Thoracic aorta (tissue), 2 donors: ENCODE measurements at regions not wholly inside any gene's neighbourhood (a gene's known extent, or its start where the extent isn't known, plus 50 kb on each side); places are given as distances from the start of the nearest gene placed in this dataset.
"Not testable (repeated sequence)": the region's sequence is repeated elsewhere in the genome, so short reads cannot be mapped to it uniquely, and the experiment has no call there.

Experiments used
- ATAC-seq: fragments of 150-250 bp; one replicate; pipeline ENCODE4 v1.8.0; 2017; ENCODE audit warnings: low read depth; ENCODE audit not compliant: insufficient number of reproducible peaks, low FRiP score
- DNase-seq: peaks from one replicate; pipeline ENCODE4 v3.0.0-alpha.2; 2020; ENCODE audit warnings: low spot score
- H3K27ac ChIP-seq, 2 donors: fragments of 200-600 bp; sonication (generic); 1 replicate in 1 of 2; 2 replicates in 1 of 2; pipeline ENCODE4 v1.5.1; 2016; ENCODE audit warnings: mild to moderate bottlenecking in 2 of 2, moderate library complexity in 2 of 2
- H3K27me3 ChIP-seq: fragments of 200-600 bp; sonication (generic); replicated peaks from 2 replicates; pipeline ENCODE4 v1.6.0; 2016; ENCODE audit warnings: mild to moderate bottlenecking; ENCODE audit not compliant: insufficient read depth
- H3K36me3 ChIP-seq: fragments of 200-600 bp; sonication (generic); one replicate; pipeline ENCODE4 v1.5.1; 2016
- H3K4me1 ChIP-seq, 2 donors: fragments of 200-600 bp; sonication (generic); 1 replicate in 1 of 2; 2 replicates in 1 of 2; pipeline versions ENCODE4 v1.5.1 to v1.6.0; 2016; ENCODE audit warnings: low read depth in 2 of 2, mild to moderate bottlenecking in 1 of 2; ENCODE audit not compliant: control insufficient read depth in 1 of 2
- H3K4me3 ChIP-seq: fragments of 200-600 bp; sonication (generic); 2 replicates; pipeline ENCODE4 v1.5.1; 2016; ENCODE audit warnings: mild to moderate bottlenecking
- H3K9me3 ChIP-seq: fragments of 200-600 bp; sonication (generic); 2 replicates; pipeline ENCODE4 v1.5.1; 2016
- CTCF ChIP-seq: fragments of 200-600 bp; sonication (generic); IDR thresholded peaks from one replicate; pipeline ENCODE4 v1.5.1; 2019; ENCODE audit warnings: antibody characterized with exemption

GRCh38 chr15:20356444-20356910 lies 185.1 kb downstream of the GOLGA6L6 start:
- Histone ChIP-seq H3K4me3 (no peak overlapping the region), H3K27ac (no peak overlapping the region), H3K27me3 (no peaks in the 10 kb centered on the region), H3K9me3 (no peaks in the 10 kb centered on the region), H3K4me1 (no peaks in the 10 kb centered on the region), H3K36me3 (no peaks in the 10 kb centered on the region)
- DNase-seq (no peak), ATAC-seq (no peak)
- peak; percentile 50 for TF ChIP-seq CTCF

- no peaks in the 10 kb centered on the region for H3K4me1 ChIP-seq
- no peak for ATAC-seq
- H3K9me3 ChIP-seq = no peaks in the 10 kb centered on the region
- no peak for DNase-seq
- no peaks in the 10 kb centered on the region for H3K36me3 ChIP-seq
- no peak overlapping the region for H3K27ac ChIP-seq
- no peak overlapping the region for H3K4me3 ChIP-seq
- no peaks in the 10 kb centered on the region for H3K27me3 ChIP-seq
- TF ChIP-seq CTCF = no peak
These were observed 186.2 kb downstream of the GOLGA6L6 start for GRCh38 chr15:20355256-20355868.

GRCh38 chr15:20354884-20355223 lies 186.7 kb downstream of the GOLGA6L6 start:
- not testable (repeated sequence) for ATAC-seq, H3K36me3 ChIP-seq

GRCh38 chr15:20353966-20354883 lies 187.4 kb downstream of the GOLGA6L6 start:
- H3K27ac ChIP-seq = no peak overlapping the region
- no peak for ATAC-seq
- no peak for TF ChIP-seq CTCF
- no peak for DNase-seq
- H3K27me3 ChIP-seq = no peaks in the 10 kb centered on the region
- H3K36me3 ChIP-seq = no peaks in the 10 kb centered on the region
- no peaks in the 10 kb centered on the region for H3K4me1 ChIP-seq
- no peak overlapping the region for H3K4me3 ChIP-seq
- no peaks in the 10 kb centered on the region for H3K9me3 ChIP-seq

More at GRCh38 chr15:20354884-20355223, 186.7 kb downstream of the GOLGA6L6 start:
- H3K4me1 ChIP-seq, DNase-seq, H3K4me3 ChIP-seq, H3K27me3 ChIP-seq, H3K9me3 ChIP-seq, H3K27ac ChIP-seq: not testable (repeated sequence)

- Histone ChIP-seq H3K27ac (no peak overlapping the region), H3K4me3 (no peak overlapping the region), H3K9me3 (no peaks in the 10 kb centered on the region), H3K36me3 (no peaks in the 10 kb centered on the region), H3K4me1 (no peaks in the 10 kb centered on the region), H3K27me3 (no peaks in the 10 kb centered on the region)
- ATAC-seq (no peak), DNase-seq (no peak)
- TF ChIP-seq CTCF = no peak
These were observed 189.1 kb downstream of the GOLGA6L6 start for GRCh38 chr15:20352241-20353200.
